DOHH2 (cell line): ENCODE measurements at regions not wholly inside any gene's neighbourhood (a gene's known extent, or its start where the extent isn't known, plus 50 kb on each side); places are given as distances from the start of the nearest gene placed in this dataset.

ENCODE experiments used
- H3F3A ChIP-seq: fragments of 200-600 bp; sonication (generic), shearing (Covaris generic); 2 replicates; pipeline ENCODE4 v1.6.0; 2016; ENCODE audit warnings: antibody characterized with exemption, mild to moderate bottlenecking; ENCODE audit not compliant: control insufficient read depth, insufficient read depth
- H3K27ac ChIP-seq: fragments of 200-600 bp; sonication (generic); 2 replicates; pipeline ENCODE4 v1.5.1; 2014; ENCODE audit warnings: low read depth, mild to moderate bottlenecking, low read length, moderate library complexity
- H3K27me3 ChIP-seq: fragments of 200-600 bp; sonication (generic); 2 replicates; pipeline ENCODE4 v1.6.1; 2014; ENCODE audit warnings: mild to moderate bottlenecking, low read length, mixed read lengths; ENCODE audit not compliant: control insufficient read depth
- H3K36me3 ChIP-seq: fragments of 200-600 bp; sonication (generic); 2 replicates; pipeline ENCODE4 v1.6.1; 2014; ENCODE audit warnings: mild to moderate bottlenecking, low read length, moderate library complexity, mixed read lengths; ENCODE audit not compliant: control insufficient read depth
- H3K4me1 ChIP-seq: fragments of 200-600 bp; sonication (generic); 2 replicates; pipeline ENCODE4 v1.6.1; 2014; ENCODE audit warnings: mild to moderate bottlenecking, low read length, mixed read lengths; ENCODE audit not compliant: control insufficient read depth
- H3K4me2 ChIP-seq: fragments of 200-600 bp; sonication (generic); 2 replicates; pipeline ENCODE4 v1.6.0; 2014; ENCODE audit warnings: mild to moderate bottlenecking, low read length, moderate library complexity
- H3K4me3 ChIP-seq: fragments of 200-600 bp; sonication (generic); 2 replicates; pipeline ENCODE4 v1.5.1; 2014; ENCODE audit warnings: mild to moderate bottlenecking, low read length, mixed read lengths
- H3K79me2 ChIP-seq: fragments of 200-600 bp; sonication (generic); 2 replicates; pipeline ENCODE4 v1.6.1; 2014; ENCODE audit warnings: mild to moderate bottlenecking, low read length, mixed read lengths; ENCODE audit not compliant: control insufficient read depth
- H3K9me2 ChIP-seq: fragments of 200-600 bp; sonication (generic); replicated peaks from 2 replicates; pipeline ENCODE4 v1.6.1; 2014; ENCODE audit warnings: mild to moderate bottlenecking, low read length, mixed read lengths; ENCODE audit not compliant: control insufficient read depth
- H3K9me3 ChIP-seq: fragments of 200-600 bp; sonication (generic); 2 replicates; pipeline ENCODE4 v1.6.1; 2014; ENCODE audit warnings: antibody characterized with exemption, low read length, mixed read lengths; ENCODE audit not compliant: control insufficient read depth, insufficient read depth
- H4K20me1 ChIP-seq: fragments of 200-600 bp; sonication (generic); 2 replicates; pipeline ENCODE4 v1.6.0; 2014; ENCODE audit warnings: low read depth, mild to moderate bottlenecking, antibody characterized with exemption, low read length, moderate library complexity; ENCODE audit not compliant: control insufficient read depth, insufficient read depth
- EZH2phosphoT487 ChIP-seq: fragments of 200-600 bp; sonication (generic); IDR thresholded peaks from 2 replicates; pipeline ENCODE4 v1.6.1; 2017; ENCODE audit warnings: borderline replicate concordance, mild to moderate bottlenecking, antibody characterized with exemption, low read length, moderate library complexity, mixed read lengths
- TF ChIP-seq, protein P1 (sequence below): fragments of 200-600 bp; sonication (generic); IDR thresholded peaks from one replicate; pipeline ENCODE4 v1.5.1; 2014; ENCODE audit warnings: antibody characterized with exemption, mild to moderate bottlenecking, low read depth, low read length; ENCODE audit not compliant: poor library complexity, severe bottlenecking

DNA sequence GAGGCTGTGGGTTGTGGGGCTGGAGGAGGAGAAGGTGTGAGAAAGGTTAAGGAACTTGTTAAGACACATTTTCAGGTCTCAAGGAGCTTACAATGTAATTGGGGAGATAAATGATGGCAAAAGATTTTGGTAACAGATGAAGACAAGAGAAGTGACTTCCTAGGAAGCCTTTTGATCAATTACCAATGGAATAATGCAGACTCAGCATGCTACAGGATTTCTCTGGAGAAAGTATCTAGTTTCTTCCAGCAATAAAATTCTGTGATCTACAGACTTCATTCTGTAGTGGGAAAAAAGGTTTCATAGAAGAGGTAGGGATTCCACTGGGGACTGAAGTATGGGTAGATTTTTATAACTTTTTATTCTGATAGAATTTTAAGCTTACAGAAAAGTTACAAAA is 184.2 kb upstream of the RHOBTB1 start:
- Histone ChIP-seq H3F3A (no peaks in the 10 kb centered on the region), H3K27me3 (no peaks in the 10 kb centered on the region), H3K4me3 (no peak overlapping the region), H3K36me3 (no peaks in the 10 kb centered on the region), H3K27ac (no peak overlapping the region), H3K9me3 (no peaks in the 10 kb centered on the region), H3K4me2 (no peak overlapping the region), H4K20me1 (no peaks in the 10 kb centered on the region), H3K4me1 (peaks cover 5% of the 10 kb centered on the region; the same call in 1 of the 2 replicates), H3K9me2 (no peaks in the 10 kb centered on the region), H3K79me2 (no peaks in the 10 kb centered on the region)
- TF ChIP-seq, protein P1, sequence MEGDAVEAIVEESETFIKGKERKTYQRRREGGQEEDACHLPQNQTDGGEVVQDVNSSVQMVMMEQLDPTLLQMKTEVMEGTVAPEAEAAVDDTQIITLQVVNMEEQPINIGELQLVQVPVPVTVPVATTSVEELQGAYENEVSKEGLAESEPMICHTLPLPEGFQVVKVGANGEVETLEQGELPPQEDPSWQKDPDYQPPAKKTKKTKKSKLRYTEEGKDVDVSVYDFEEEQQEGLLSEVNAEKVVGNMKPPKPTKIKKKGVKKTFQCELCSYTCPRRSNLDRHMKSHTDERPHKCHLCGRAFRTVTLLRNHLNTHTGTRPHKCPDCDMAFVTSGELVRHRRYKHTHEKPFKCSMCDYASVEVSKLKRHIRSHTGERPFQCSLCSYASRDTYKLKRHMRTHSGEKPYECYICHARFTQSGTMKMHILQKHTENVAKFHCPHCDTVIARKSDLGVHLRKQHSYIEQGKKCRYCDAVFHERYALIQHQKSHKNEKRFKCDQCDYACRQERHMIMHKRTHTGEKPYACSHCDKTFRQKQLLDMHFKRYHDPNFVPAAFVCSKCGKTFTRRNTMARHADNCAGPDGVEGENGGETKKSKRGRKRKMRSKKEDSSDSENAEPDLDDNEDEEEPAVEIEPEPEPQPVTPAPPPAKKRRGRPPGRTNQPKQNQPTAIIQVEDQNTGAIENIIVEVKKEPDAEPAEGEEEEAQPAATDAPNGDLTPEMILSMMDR, result no peak
- no peak for TF ChIP-seq EZH2phosphoT487

- TF ChIP-seq, protein P1, result no peak
- TF ChIP-seq EZH2phosphoT487, result no peak
- Histone ChIP-seq H3K79me2 (no peaks in the 10 kb centered on the region), H3K36me3 (no peaks in the 10 kb centered on the region), H3K4me1 (peaks cover 5% of the 10 kb centered on the region; the same call in 1 of the 2 replicates), H4K20me1 (no peaks in the 10 kb centered on the region), H3K27me3 (no peaks in the 10 kb centered on the region), H3K9me2 (no peaks in the 10 kb centered on the region), H3K9me3 (no peaks in the 10 kb centered on the region), H3K27ac (no peak overlapping the region), H3K4me3 (no peak overlapping the region), H3K4me2 (no peak overlapping the region), H3F3A (no peaks in the 10 kb centered on the region)
Observed at GRCh38 chr10:61125560-61126170, 181.7 kb upstream of the RHOBTB1 start.

GRCh38 chr10:61124756-61125530 is 181.0 kb upstream of the RHOBTB1 start:
- no peak for TF ChIP-seq EZH2phosphoT487
- TF ChIP-seq, protein P1, result no peak
- no peaks in the 10 kb centered on the region for H3F3A ChIP-seq
- no peak overlapping the region for H3K4me2 ChIP-seq
- no peaks in the 10 kb centered on the region for H3K27me3 ChIP-seq
- no peaks in the 10 kb centered on the region for H3K79me2 ChIP-seq
- H3K36me3 ChIP-seq, result no peaks in the 10 kb centered on the region
- H3K27ac ChIP-seq, result no peak overlapping the region
- no peaks in the 10 kb centered on the region for H3K9me2 ChIP-seq
- H3K4me3 ChIP-seq, result no peak overlapping the region
- H4K20me1 ChIP-seq, result no peaks in the 10 kb centered on the region
- H3K9me3 ChIP-seq, result no peaks in the 10 kb centered on the region
- peaks cover 5% of the 10 kb centered on the region; the same call in 1 of the 2 replicates for H3K4me1 ChIP-seq
